Thyroid gland (tissue), 4 donors: ENCODE measurements at regions not wholly inside any gene's neighbourhood (a gene's known extent, or its start where the extent isn't known, plus 50 kb on each side); places are given as distances from the start of the nearest gene placed in this dataset.

Experiments
- POLR2A ChIP-seq, 2 donors: fragments of 450-650 bp; IDR thresholded peaks; one replicate each; pipeline ENCODE4 v1.6.1; 2017; ENCODE audit warnings: antibody characterized with exemption in 2 of 2, mild to moderate bottlenecking in 2 of 2, moderate library complexity in 1 of 2
- TF ChIP-seq, protein P1 (sequence below), 6 experiments: fragments of 200-600 bp in 3 of 6; fragments of 450-650 bp in 3 of 6; sonication (generic) in 3 of 6; IDR thresholded peaks; one replicate each; pipeline ENCODE4 v1.5.1; 2016 to 2019; ENCODE audit warnings: antibody characterized with exemption in 6 of 6, mild to moderate bottlenecking in 2 of 6, inconsistent platforms in 1 of 6, moderate library complexity in 1 of 6

DNA sequence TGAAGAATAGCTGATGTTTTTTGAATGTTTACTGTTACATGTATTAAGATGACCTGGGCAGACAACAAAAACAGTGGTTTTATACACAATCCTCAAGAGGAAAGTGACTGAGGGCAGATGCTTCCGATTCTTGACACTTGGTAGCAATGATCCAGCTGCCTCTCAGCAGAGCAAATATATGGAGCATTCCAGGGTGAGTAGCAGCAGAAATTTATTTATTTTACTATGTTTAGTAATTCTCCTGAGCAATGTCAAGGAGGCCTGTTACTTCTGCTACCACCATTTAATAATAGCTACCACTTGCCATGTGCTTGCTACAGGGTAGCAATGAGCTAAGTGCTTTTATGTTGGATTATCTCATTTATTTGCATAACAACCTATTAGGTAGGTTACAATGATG is 69.1 kb upstream of the NR3C1 start:
- TF ChIP-seq, protein P1, sequence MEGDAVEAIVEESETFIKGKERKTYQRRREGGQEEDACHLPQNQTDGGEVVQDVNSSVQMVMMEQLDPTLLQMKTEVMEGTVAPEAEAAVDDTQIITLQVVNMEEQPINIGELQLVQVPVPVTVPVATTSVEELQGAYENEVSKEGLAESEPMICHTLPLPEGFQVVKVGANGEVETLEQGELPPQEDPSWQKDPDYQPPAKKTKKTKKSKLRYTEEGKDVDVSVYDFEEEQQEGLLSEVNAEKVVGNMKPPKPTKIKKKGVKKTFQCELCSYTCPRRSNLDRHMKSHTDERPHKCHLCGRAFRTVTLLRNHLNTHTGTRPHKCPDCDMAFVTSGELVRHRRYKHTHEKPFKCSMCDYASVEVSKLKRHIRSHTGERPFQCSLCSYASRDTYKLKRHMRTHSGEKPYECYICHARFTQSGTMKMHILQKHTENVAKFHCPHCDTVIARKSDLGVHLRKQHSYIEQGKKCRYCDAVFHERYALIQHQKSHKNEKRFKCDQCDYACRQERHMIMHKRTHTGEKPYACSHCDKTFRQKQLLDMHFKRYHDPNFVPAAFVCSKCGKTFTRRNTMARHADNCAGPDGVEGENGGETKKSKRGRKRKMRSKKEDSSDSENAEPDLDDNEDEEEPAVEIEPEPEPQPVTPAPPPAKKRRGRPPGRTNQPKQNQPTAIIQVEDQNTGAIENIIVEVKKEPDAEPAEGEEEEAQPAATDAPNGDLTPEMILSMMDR (IDR thresholded peaks at IDR 0.05) = no peak
- no peak for TF ChIP-seq POLR2A (IDR thresholded peaks at IDR 0.05)
